Mesenchymal stem cell (in vitro differentiated cells and primary cell): ENCODE measurements at regions not wholly inside any gene's neighbourhood (a gene's known extent, or its start where the extent isn't known, plus 50 kb on each side); places are given as distances from the start of the nearest gene placed in this dataset.

Experiments used
- DNase-seq: peaks from one replicate; pipeline ENCODE4 v3.0.0-alpha.2; 2013
- H2AFZ ChIP-seq: one replicate; pipeline ENCODE4 v1.6.1; 2013; ENCODE audit warnings: low read depth, mild to moderate bottlenecking, control low read depth, inconsistent platforms, low read length, moderate library complexity
- H2AK5ac ChIP-seq: 2 replicates; pipeline ENCODE4 v1.6.1; 2013; ENCODE audit warnings: low read length, moderate library complexity, mild to moderate bottlenecking, inconsistent platforms; ENCODE audit not compliant: severe bottlenecking
- H2BK120ac ChIP-seq: one replicate; pipeline ENCODE4 v1.6.1; 2013; ENCODE audit warnings: low read depth, mild to moderate bottlenecking, inconsistent platforms, low read length, moderate library complexity
- H2BK12ac ChIP-seq, 2 experiments: one replicate each; pipeline ENCODE4 v1.6.1; 2013; ENCODE audit warnings: inconsistent platforms in 2 of 2, low read length in 2 of 2, mild to moderate bottlenecking in 2 of 2, moderate library complexity in 2 of 2, control low read depth in 1 of 2
- H2BK15ac ChIP-seq: one replicate; pipeline ENCODE4 v1.6.1; 2013; ENCODE audit warnings: mild to moderate bottlenecking, low read depth, inconsistent platforms; ENCODE audit not compliant: poor library complexity, severe bottlenecking
- H2BK5ac ChIP-seq: 2 replicates; pipeline ENCODE4 v1.6.1; 2013; ENCODE audit warnings: low read depth, mild to moderate bottlenecking, low read length, control low read depth, inconsistent platforms; ENCODE audit not compliant: poor library complexity, severe bottlenecking
- H3K14ac ChIP-seq, 2 experiments: one replicate each; pipeline ENCODE4 v1.6.1; 2013; ENCODE audit warnings: inconsistent platforms in 2 of 2, low read length in 2 of 2, control low read depth in 1 of 2, mild to moderate bottlenecking in 1 of 2, moderate library complexity in 1 of 2
- H3K18ac ChIP-seq, 2 experiments: one replicate each; pipeline ENCODE4 v1.6.1; 2013; ENCODE audit warnings: inconsistent platforms in 2 of 2, low read length in 2 of 2, control low read depth in 1 of 2, low read depth in 1 of 2, mild to moderate bottlenecking in 1 of 2
- H3K23ac ChIP-seq, 2 experiments: one replicate each; pipeline ENCODE4 v1.6.1; 2013; ENCODE audit warnings: inconsistent platforms in 2 of 2, low read length in 2 of 2, mild to moderate bottlenecking in 2 of 2, moderate library complexity in 2 of 2, control low read depth in 1 of 2
- H3K27ac ChIP-seq: 2 replicates; pipeline ENCODE4 v1.5.1; 2013; ENCODE audit warnings: mild to moderate bottlenecking, moderate library complexity, low read length, control low read depth, inconsistent platforms; ENCODE audit not compliant: poor library complexity, severe bottlenecking
- H3K27me3 ChIP-seq, 2 experiments: 2 replicates each; pipeline versions ENCODE4 v1.6.1 to v1.7.0; 2013; ENCODE audit warnings: low read length in 2 of 2, mild to moderate bottlenecking in 2 of 2, moderate library complexity in 2 of 2, control low read depth in 1 of 2, inconsistent platforms in 1 of 2; ENCODE audit not compliant: control insufficient read depth in 1 of 2, insufficient read depth in 1 of 2
- H3K36me3 ChIP-seq, 2 experiments: 2 replicates each; pipeline versions ENCODE4 v1.6.1 to v1.7.0; 2013; ENCODE audit warnings: low read length in 2 of 2, control low read depth in 1 of 2, inconsistent platforms in 1 of 2, low read depth in 1 of 2, mild to moderate bottlenecking in 1 of 2; ENCODE audit not compliant: insufficient read depth in 2 of 2, control insufficient read depth in 1 of 2
- H3K4ac ChIP-seq, 2 experiments: one replicate each; pipeline ENCODE4 v1.6.1; 2013; ENCODE audit warnings: inconsistent platforms in 2 of 2, low read length in 2 of 2, mild to moderate bottlenecking in 2 of 2, moderate library complexity in 2 of 2, control low read depth in 1 of 2, low read depth in 1 of 2
- H3K4me1 ChIP-seq: 2 replicates; pipeline ENCODE4 v1.6.1; 2013; ENCODE audit warnings: low read depth, low read length, control low read depth; ENCODE audit not compliant: control insufficient read depth, insufficient read depth
- H3K4me2 ChIP-seq: 2 replicates; pipeline ENCODE4 v1.6.1; 2013; ENCODE audit warnings: low read length, mild to moderate bottlenecking, inconsistent platforms; ENCODE audit not compliant: poor library complexity, severe bottlenecking
- H3K4me3 ChIP-seq, 2 experiments: 2 replicates each; pipeline versions ENCODE4 v1.5.1 to v1.7.0; 2013; ENCODE audit warnings: low read length in 2 of 2, mild to moderate bottlenecking in 2 of 2, control low read depth in 1 of 2, low read depth in 1 of 2; ENCODE audit not compliant: insufficient read depth in 1 of 2
- H3K79me1 ChIP-seq: replicated peaks from 2 replicates; pipeline ENCODE4 v1.6.1; 2013; ENCODE audit warnings: mild to moderate bottlenecking, control low read depth, low read length, inconsistent platforms; ENCODE audit not compliant: poor library complexity, severe bottlenecking
- H3K9ac ChIP-seq: 2 replicates; pipeline ENCODE4 v1.7.0; 2013; ENCODE audit warnings: mild to moderate bottlenecking, low read length, moderate library complexity
- H3K9me3 ChIP-seq: 2 replicates; pipeline ENCODE4 v1.7.0; 2013; ENCODE audit warnings: mild to moderate bottlenecking, low read length; ENCODE audit not compliant: control insufficient read depth
- H4K8ac ChIP-seq: one replicate; pipeline ENCODE4 v1.6.1; 2013; ENCODE audit warnings: inconsistent platforms, mild to moderate bottlenecking, low read length, moderate library complexity
- H4K91ac ChIP-seq: one replicate; pipeline ENCODE4 v1.6.1; 2013; ENCODE audit warnings: mild to moderate bottlenecking, low read length, inconsistent platforms
- WGBS: methylation state at CpG from one replicate; pipeline ENCODE4 v1.1.7; 2013; ENCODE audit warnings: mixed read lengths; 5-methylcytosine and 5-hydroxymethylcytosine counted together

DNA sequence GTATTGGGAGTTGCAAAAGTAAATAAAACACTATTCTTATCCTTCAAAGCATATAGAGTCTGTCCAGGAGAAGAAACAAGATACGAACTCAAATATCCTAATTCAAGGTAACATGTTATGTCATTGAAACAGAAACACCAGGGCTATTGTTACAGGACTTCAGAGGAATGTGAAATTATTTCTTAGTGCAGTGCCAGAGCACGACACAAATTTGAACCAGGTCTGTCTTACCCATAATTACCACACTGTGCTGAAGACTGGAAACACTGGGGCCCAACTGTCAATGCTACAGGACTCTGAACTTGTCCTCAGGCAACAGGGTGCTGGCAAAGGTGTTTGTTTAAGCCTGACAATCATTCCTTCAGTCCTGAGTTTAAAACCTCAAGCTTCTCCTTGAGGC, 633.6 kb upstream of the UBE2E2 start:
- H3K4ac ChIP-seq, result peak overlapping the region in 1 of 2 experiments; percentile 37
- H3K27ac ChIP-seq, result no peak overlapping the region
- no peak overlapping the region for H2BK15ac ChIP-seq
- H2BK5ac ChIP-seq, result peak overlapping the region; percentile 3
- no peak overlapping the region for H3K4me3 ChIP-seq
- H3K23ac ChIP-seq, result no peak overlapping the region
- H2AFZ ChIP-seq, result no peak overlapping the region
- WGBS, result 96% methylated on average over 2 of the region's 2 CpGs
- H3K4me1 ChIP-seq, result peaks cover 3% of the 10 kb centered on the region
- no peak overlapping the region for H3K18ac ChIP-seq
- H3K9ac ChIP-seq, result no peak overlapping the region
- H3K27me3 ChIP-seq, result no peaks in the 10 kb centered on the region
- H2AK5ac ChIP-seq, result no peak overlapping the region
- no peak overlapping the region for H3K14ac ChIP-seq
- H2BK12ac ChIP-seq, result no peak overlapping the region
- no peak overlapping the region for H3K4me2 ChIP-seq
- H3K36me3 ChIP-seq, result no peaks in the 10 kb centered on the region
- H4K8ac ChIP-seq, result no peak overlapping the region
- no peaks in the 10 kb centered on the region for H3K9me3 ChIP-seq
- H4K91ac ChIP-seq, result no peak overlapping the region
- no peak for DNase-seq
- no peak overlapping the region for H2BK120ac ChIP-seq
- no peaks in the 10 kb centered on the region for H3K79me1 ChIP-seq

DNA sequence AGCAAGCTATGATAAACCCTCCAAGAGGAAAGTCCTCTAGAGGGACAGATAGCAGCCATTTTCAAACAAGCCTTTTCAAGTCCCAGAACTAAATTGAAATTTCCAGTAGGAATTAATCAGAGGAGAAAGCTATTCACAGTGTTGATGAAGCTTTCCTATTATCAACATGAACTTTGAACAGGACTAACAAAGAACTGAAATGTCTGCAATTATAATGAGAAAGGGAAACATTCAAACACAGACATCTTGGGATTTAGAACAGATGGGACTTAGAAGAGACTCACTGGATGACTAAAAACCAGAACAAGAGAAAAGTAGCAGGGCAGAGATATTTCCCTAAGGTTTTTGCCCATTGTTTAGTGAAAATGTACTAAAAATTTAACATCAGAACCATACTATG, 622.1 kb upstream of the UBE2E2 start:
- H2BK120ac ChIP-seq, result no peak overlapping the region
- no peak overlapping the region for H4K8ac ChIP-seq
- no peak overlapping the region for H3K9ac ChIP-seq
- H2BK12ac ChIP-seq, result no peak overlapping the region
- H3K14ac ChIP-seq, result no peak overlapping the region
- H3K4me2 ChIP-seq, result no peak overlapping the region
- no peak overlapping the region for H2AK5ac ChIP-seq
- no peak overlapping the region for H4K91ac ChIP-seq
- H3K36me3 ChIP-seq, result no peaks in the 10 kb centered on the region
- no peak overlapping the region for H2AFZ ChIP-seq
- no peak overlapping the region for H3K27ac ChIP-seq
- H2BK5ac ChIP-seq, result no peak overlapping the region
- H3K27me3 ChIP-seq, result no peaks in the 10 kb centered on the region
- no peak overlapping the region for H2BK15ac ChIP-seq
- no peak for DNase-seq
- no peaks in the 10 kb centered on the region for H3K4me1 ChIP-seq
- H3K18ac ChIP-seq, result no peak overlapping the region
- no peak overlapping the region for H3K23ac ChIP-seq
- no peak overlapping the region for H3K4me3 ChIP-seq
- H3K79me1 ChIP-seq, result no peaks in the 10 kb centered on the region
- no peak overlapping the region for H3K4ac ChIP-seq
- H3K9me3 ChIP-seq, result no peaks in the 10 kb centered on the region

- H3K79me1 ChIP-seq, result no peaks in the 10 kb centered on the region
- no peak overlapping the region for H2BK120ac ChIP-seq
- no peak overlapping the region for H3K23ac ChIP-seq
- H3K4me3 ChIP-seq, result no peak overlapping the region
- H3K27me3 ChIP-seq, result no peaks in the 10 kb centered on the region
- H3K18ac ChIP-seq, result no peak overlapping the region
- no peak overlapping the region for H2AK5ac ChIP-seq
- H3K9me3 ChIP-seq, result no peaks in the 10 kb centered on the region
- H4K8ac ChIP-seq, result no peak overlapping the region
- no peak overlapping the region for H3K4me2 ChIP-seq
- H3K4me1 ChIP-seq, result no peaks in the 10 kb centered on the region
- H3K36me3 ChIP-seq, result no peaks in the 10 kb centered on the region
- H2AFZ ChIP-seq, result no peak overlapping the region
- H2BK12ac ChIP-seq, result no peak overlapping the region
- no peak overlapping the region for H4K91ac ChIP-seq
- no peak overlapping the region for H2BK5ac ChIP-seq
- whole genome bisulfite sequencing, result 88% methylated on average over 1 of the region's 1 CpG
- DNase-seq, result no peak
- H3K14ac ChIP-seq, result no peak overlapping the region
- no peak overlapping the region for H3K4ac ChIP-seq
- no peak overlapping the region for H3K9ac ChIP-seq
- H2BK15ac ChIP-seq, result no peak overlapping the region
- H3K27ac ChIP-seq, result no peak overlapping the region
These were observed 620.9 kb upstream of the UBE2E2 start for GRCh38 chr3:22582266-22582665.

DNA sequence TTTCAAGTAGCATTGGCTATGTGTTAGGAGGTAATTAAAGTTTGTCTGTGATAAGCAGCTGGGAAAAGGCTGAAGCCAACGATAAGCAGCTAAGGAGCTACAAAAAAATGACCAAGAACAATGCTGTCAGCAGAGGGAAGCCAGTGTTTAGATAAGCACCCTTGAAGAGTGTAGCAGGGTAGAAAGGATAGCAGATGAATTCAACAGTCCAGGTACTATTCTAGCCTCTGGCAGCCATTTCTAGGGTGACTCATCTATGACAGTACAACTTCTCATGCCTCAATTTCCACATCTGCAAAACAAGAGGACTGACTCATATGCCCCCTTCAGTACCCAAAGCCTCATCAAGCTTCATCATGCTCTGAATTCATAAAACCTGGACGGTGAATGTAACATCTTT, 617.6 kb upstream of the UBE2E2 start:
- H3K23ac ChIP-seq, result no peak overlapping the region
- H2BK120ac ChIP-seq, result no peak overlapping the region
- no peak overlapping the region for H2BK12ac ChIP-seq
- H3K14ac ChIP-seq, result no peak overlapping the region
- H2BK5ac ChIP-seq, result no peak overlapping the region
- H3K36me3 ChIP-seq, result no peaks in the 10 kb centered on the region
- H3K4me1 ChIP-seq, result no peaks in the 10 kb centered on the region
- no peak overlapping the region for H3K4me2 ChIP-seq
- no peak overlapping the region for H3K18ac ChIP-seq
- H2AK5ac ChIP-seq, result no peak overlapping the region
- H3K9me3 ChIP-seq, result no peaks in the 10 kb centered on the region
- peak; percentile 14 for DNase-seq
- H3K27ac ChIP-seq, result no peak overlapping the region
- H3K79me1 ChIP-seq, result no peaks in the 10 kb centered on the region
- no peak overlapping the region for H2BK15ac ChIP-seq
- H2AFZ ChIP-seq, result no peak overlapping the region
- H3K4me3 ChIP-seq, result no peak overlapping the region
- no peak overlapping the region for H4K91ac ChIP-seq
- H4K8ac ChIP-seq, result no peak overlapping the region
- no peak overlapping the region for H3K9ac ChIP-seq
- no peaks in the 10 kb centered on the region for H3K27me3 ChIP-seq
- H3K4ac ChIP-seq, result no peak overlapping the region
- WGBS, result 29% methylated on average over 2 of the region's 2 CpGs
